Heart left ventricle (tissue), 13 donors: ENCODE measurements at regions not wholly inside any gene's neighbourhood (a gene's known extent, or its start where the extent isn't known, plus 50 kb on each side); places are given as distances from the start of the nearest gene placed in this dataset.

Source experiments
- POLR2A ChIP-seq, 2 donors: fragments of 450-650 bp; IDR thresholded peaks; one replicate each; pipeline ENCODE4 v1.6.1; 2017; ENCODE audit warnings: antibody characterized with exemption in 2 of 2, mild to moderate bottlenecking in 2 of 2, moderate library complexity in 2 of 2
- TF ChIP-seq, protein P1 (sequence below), 12 donors: fragments of 200-600 bp; sonication (generic) in 4 of 12; IDR thresholded peaks; one replicate each; pipeline versions ENCODE4 v1.5.0 to v1.8.0; 2018 to 2022; ENCODE audit warnings: antibody characterized with exemption in 12 of 12, mild to moderate bottlenecking in 5 of 12
- donor health status: ischemic (EF 13 %, LVEDD 7.1; RV severe dilation, severe dysfunction).
- donor health status: DM: no; HTN: yes; CAD: no.
- donor health status: DM: no; HTN: no; CAD: no.
- donor health status: ischemic (EF 25% LVEDD 6.9; RV normal size, moderate dysfunction).
- donor health status: ischemic (EF 25% LVEDD 5.7; RV mildly dilated, moderate dysfunction).
- donor health status: ischemic (EF 35%, LVEDD 5.7; RV mildly dilated, moderate dysfunction).
- donor health status: nonischemic (EF 11% LVEDD 7.7; RV severe dilation, severe dysfunction).
- donor health status: DM: yes; HTN: yes; CAD: no.
- donor health status: PGD.
- donor health status: ischemic (EF 29% LVEDD 5.4; RV normal size, mild dysfunction).
- donor health status: nonischemic (EF 23%, LVEDD 6.1; RV moderate dilation, normal function).

DNA sequence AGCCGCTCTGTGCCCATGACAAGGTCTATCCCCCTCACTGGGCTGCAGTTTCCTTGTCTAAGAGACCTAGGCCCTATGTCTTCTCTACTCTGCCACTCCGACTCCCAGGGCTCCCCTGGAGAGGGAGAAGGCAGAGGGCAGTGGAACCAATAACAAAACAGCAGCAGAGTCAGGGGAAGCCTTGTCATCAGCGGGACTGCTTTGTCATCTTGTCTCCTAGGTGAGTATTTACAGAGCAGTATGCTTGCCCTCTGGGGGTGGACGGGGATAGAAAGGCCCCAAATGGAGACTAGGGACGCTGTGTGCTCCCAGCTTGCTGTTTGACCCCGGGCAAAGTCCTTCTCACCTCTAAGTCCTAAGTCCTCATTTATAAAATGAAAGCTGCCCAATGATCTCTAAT is 318.5 kb downstream of the CDK5RAP2 start:
- TF ChIP-seq, protein P1, sequence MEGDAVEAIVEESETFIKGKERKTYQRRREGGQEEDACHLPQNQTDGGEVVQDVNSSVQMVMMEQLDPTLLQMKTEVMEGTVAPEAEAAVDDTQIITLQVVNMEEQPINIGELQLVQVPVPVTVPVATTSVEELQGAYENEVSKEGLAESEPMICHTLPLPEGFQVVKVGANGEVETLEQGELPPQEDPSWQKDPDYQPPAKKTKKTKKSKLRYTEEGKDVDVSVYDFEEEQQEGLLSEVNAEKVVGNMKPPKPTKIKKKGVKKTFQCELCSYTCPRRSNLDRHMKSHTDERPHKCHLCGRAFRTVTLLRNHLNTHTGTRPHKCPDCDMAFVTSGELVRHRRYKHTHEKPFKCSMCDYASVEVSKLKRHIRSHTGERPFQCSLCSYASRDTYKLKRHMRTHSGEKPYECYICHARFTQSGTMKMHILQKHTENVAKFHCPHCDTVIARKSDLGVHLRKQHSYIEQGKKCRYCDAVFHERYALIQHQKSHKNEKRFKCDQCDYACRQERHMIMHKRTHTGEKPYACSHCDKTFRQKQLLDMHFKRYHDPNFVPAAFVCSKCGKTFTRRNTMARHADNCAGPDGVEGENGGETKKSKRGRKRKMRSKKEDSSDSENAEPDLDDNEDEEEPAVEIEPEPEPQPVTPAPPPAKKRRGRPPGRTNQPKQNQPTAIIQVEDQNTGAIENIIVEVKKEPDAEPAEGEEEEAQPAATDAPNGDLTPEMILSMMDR (IDR thresholded peaks at IDR 0.05) = no peak
- no peak for TF ChIP-seq POLR2A (IDR thresholded peaks at IDR 0.05)
